ENCODE measurements at regions not wholly inside any gene's neighbourhood (a gene's known extent, or its start where the extent isn't known, plus 50 kb on each side); places are given as distances from the start of the nearest gene placed in this dataset.
"Not testable (repeated sequence)": the region's sequence is repeated elsewhere in the genome, so short reads cannot be mapped to it uniquely, and the experiment has no call there.

GRCh38 chr10:124150807-124151417 is 57.5 kb upstream of the CHST15 start:
- H3K36me3 Mint-ChIP-seq = no peaks in the 10 kb centered on the region
- no peak for DNase-seq (ENCODE audit: low spot score)
- no peak overlapping the region for H3K4me3 Mint-ChIP-seq
- Histone ChIP-seq H3K36me3 (no peaks in the 10 kb centered on the region), H3K4me2 (no peak overlapping the region), H2AFZ (replicated peaks) (no peak overlapping the region), H3K27me3 (no peaks in the 10 kb centered on the region), H3K27ac (no peak overlapping the region), H3K9ac (no peak overlapping the region), H3K4me3 (no peak overlapping the region), H3K9me3 (ENCODE audit: low read depth) (no peaks in the 10 kb centered on the region), H4K20me1 (ENCODE audit: low read depth) (no peaks in the 10 kb centered on the region), H3K79me2 (ENCODE audit: low read depth) (no peaks in the 10 kb centered on the region), H3F3A (ENCODE audit: low read depth) (peaks cover 28% of the 10 kb centered on the region), H3K4me1 (peaks cover 46% of the 10 kb centered on the region)
- H3K9me3 Mint-ChIP-seq = no peaks in the 10 kb centered on the region
- peaks cover 34% of the 10 kb centered on the region for H3K4me1 Mint-ChIP-seq
- H3K27me3 Mint-ChIP-seq (ENCODE audit: insufficient read depth, low read depth) = peaks cover 5% of the 10 kb centered on the region
- no peak for TF ChIP-seq EZH2phosphoT487 (IDR thresholded peaks at IDR 0.05)
- no peak for TF ChIP-seq CTCF (IDR thresholded peaks at IDR 0.05)
- no peak for TF ChIP-seq EZH2 (IDR thresholded peaks at IDR 0.05)
- no peak overlapping the region for H3K27ac Mint-ChIP-seq

GRCh38 chr10:124150189-124150806 is 56.9 kb upstream of the CHST15 start:
- no peak overlapping the region for H2AFZ ChIP-seq (replicated peaks)
- H3K4me3 Mint-ChIP-seq = peak overlapping the region; percentile 46
- no peaks in the 10 kb centered on the region for H4K20me1 ChIP-seq (ENCODE audit: low read depth)
- no peaks in the 10 kb centered on the region for H3K27me3 ChIP-seq
- no peak for TF ChIP-seq EZH2 (IDR thresholded peaks at IDR 0.05)
- TF ChIP-seq CTCF (IDR thresholded peaks at IDR 0.05) = no peak
- no peak for TF ChIP-seq EZH2phosphoT487 (IDR thresholded peaks at IDR 0.05)
- H3K4me1 Mint-ChIP-seq = peaks cover 27% of the 10 kb centered on the region
- no peaks in the 10 kb centered on the region for H3K79me2 ChIP-seq (ENCODE audit: low read depth)
- peaks cover 45% of the 10 kb centered on the region for H3K4me1 ChIP-seq
- H3K9ac ChIP-seq = no peak overlapping the region
- H3K36me3 ChIP-seq = no peaks in the 10 kb centered on the region
- peak overlapping the region; percentile 67 for H3K4me2 ChIP-seq
- peak overlapping the region; percentile 13 for H3K4me3 ChIP-seq
- peak overlapping the region; percentile 64 for H3K27ac ChIP-seq
- H3F3A ChIP-seq (ENCODE audit: low read depth) = peaks cover 28% of the 10 kb centered on the region
- H3K27me3 Mint-ChIP-seq (ENCODE audit: insufficient read depth, low read depth) = peaks cover 5% of the 10 kb centered on the region
- peak; percentile 43 for DNase-seq (ENCODE audit: low spot score)
- no peaks in the 10 kb centered on the region for H3K9me3 Mint-ChIP-seq
- H3K9me3 ChIP-seq (ENCODE audit: low read depth) = no peaks in the 10 kb centered on the region
- H3K36me3 Mint-ChIP-seq = no peaks in the 10 kb centered on the region
- H3K27ac Mint-ChIP-seq = no peak overlapping the region

GRCh38 chr10:124149189-124150042 is 56.0 kb upstream of the CHST15 start:
- no peaks in the 10 kb centered on the region for H3K9me3 ChIP-seq (ENCODE audit: low read depth)
- no peaks in the 10 kb centered on the region for H4K20me1 ChIP-seq (ENCODE audit: low read depth)
- peak overlapping the region; percentile 67 for H3K4me2 ChIP-seq
- H3K36me3 Mint-ChIP-seq = no peaks in the 10 kb centered on the region
- peaks cover 24% of the 10 kb centered on the region for H3F3A ChIP-seq (ENCODE audit: low read depth)
- H3K27ac Mint-ChIP-seq = no peak overlapping the region
- no peaks in the 10 kb centered on the region for H3K27me3 ChIP-seq
- H3K4me1 Mint-ChIP-seq = peaks cover 26% of the 10 kb centered on the region
- no peaks in the 10 kb centered on the region for H3K9me3 Mint-ChIP-seq
- H3K4me3 ChIP-seq = peak overlapping the region; percentile 13
- H3K9ac ChIP-seq = no peak overlapping the region
- TF ChIP-seq EZH2 (IDR thresholded peaks at IDR 0.05) = no peak
- TF ChIP-seq EZH2phosphoT487 (IDR thresholded peaks at IDR 0.05) = peak; percentile 43
- peak; percentile 59 for DNase-seq (ENCODE audit: low spot score)
- H3K4me1 ChIP-seq = peaks cover 45% of the 10 kb centered on the region
- no peaks in the 10 kb centered on the region for H3K79me2 ChIP-seq (ENCODE audit: low read depth)
- H3K27ac ChIP-seq = peak overlapping the region; percentile 64
- peaks cover 5% of the 10 kb centered on the region for H3K27me3 Mint-ChIP-seq (ENCODE audit: insufficient read depth, low read depth)
- no peak overlapping the region for H3K4me3 Mint-ChIP-seq
- no peaks in the 10 kb centered on the region for H3K36me3 ChIP-seq
- H2AFZ ChIP-seq (replicated peaks) = no peak overlapping the region

GRCh38 chr10:124148509-124149188 is 55.3 kb upstream of the CHST15 start:
- H3K27me3 ChIP-seq; H3K4me3 ChIP-seq; DNase-seq (ENCODE audit: low spot score); H3K27me3 Mint-ChIP-seq (ENCODE audit: insufficient read depth, low read depth); H3K36me3 ChIP-seq; H3K9ac ChIP-seq; H3K4me3 Mint-ChIP-seq; H3K9me3 Mint-ChIP-seq; H2AFZ ChIP-seq (replicated peaks); H3K9me3 ChIP-seq (ENCODE audit: low read depth); H3K79me2 ChIP-seq (ENCODE audit: low read depth); H3K36me3 Mint-ChIP-seq; H4K20me1 ChIP-seq (ENCODE audit: low read depth): not testable (repeated sequence)
- H3K4me1 ChIP-seq = peaks cover 45% of the 10 kb centered on the region
- H3F3A ChIP-seq (ENCODE audit: low read depth) = peaks cover 24% of the 10 kb centered on the region
- Mint-ChIP-seq H3K27ac (peak overlapping the region; percentile 61), H3K4me1 (peaks cover 26% of the 10 kb centered on the region)
- peak overlapping the region; percentile 64 for H3K27ac ChIP-seq
- H3K4me2 ChIP-seq = peak overlapping the region; percentile 67
